ENCODE measurements at regions not wholly inside any gene's neighbourhood (a gene's known extent, or its start where the extent isn't known, plus 50 kb on each side); places are given as distances from the start of the nearest gene placed in this dataset.

- Histone ChIP-seq H3K9me3 (no peaks in the 10 kb centered on the region), H3K27ac (no peak overlapping the region), H3K36me3 (no peaks in the 10 kb centered on the region), H3K4me1 (no peaks in the 10 kb centered on the region), H3K27me3 (no peaks in the 10 kb centered on the region), H3K4me3 (replicated peaks in 1 of 3) (no peak overlapping the region)
- TF ChIP-seq, protein P1, sequence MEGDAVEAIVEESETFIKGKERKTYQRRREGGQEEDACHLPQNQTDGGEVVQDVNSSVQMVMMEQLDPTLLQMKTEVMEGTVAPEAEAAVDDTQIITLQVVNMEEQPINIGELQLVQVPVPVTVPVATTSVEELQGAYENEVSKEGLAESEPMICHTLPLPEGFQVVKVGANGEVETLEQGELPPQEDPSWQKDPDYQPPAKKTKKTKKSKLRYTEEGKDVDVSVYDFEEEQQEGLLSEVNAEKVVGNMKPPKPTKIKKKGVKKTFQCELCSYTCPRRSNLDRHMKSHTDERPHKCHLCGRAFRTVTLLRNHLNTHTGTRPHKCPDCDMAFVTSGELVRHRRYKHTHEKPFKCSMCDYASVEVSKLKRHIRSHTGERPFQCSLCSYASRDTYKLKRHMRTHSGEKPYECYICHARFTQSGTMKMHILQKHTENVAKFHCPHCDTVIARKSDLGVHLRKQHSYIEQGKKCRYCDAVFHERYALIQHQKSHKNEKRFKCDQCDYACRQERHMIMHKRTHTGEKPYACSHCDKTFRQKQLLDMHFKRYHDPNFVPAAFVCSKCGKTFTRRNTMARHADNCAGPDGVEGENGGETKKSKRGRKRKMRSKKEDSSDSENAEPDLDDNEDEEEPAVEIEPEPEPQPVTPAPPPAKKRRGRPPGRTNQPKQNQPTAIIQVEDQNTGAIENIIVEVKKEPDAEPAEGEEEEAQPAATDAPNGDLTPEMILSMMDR (IDR thresholded peaks at IDR 0.05): no peak
- no peak for TF ChIP-seq POLR2A (IDR thresholded peaks at IDR 0.05)
- intact Hi-C loops (cut with DNase I): no loop called here
- 83 to 84% methylated on average over 6 of the region's 6 CpGs for WGBS, 2 donors
- DNase-seq: no peak
Measured at GRCh38 chr5:159657771-159658170, 258.5 kb upstream of the ADRA1B start.

GRCh38 chr5:159658266-159658925, 257.9 kb upstream of the ADRA1B start:
- Histone ChIP-seq H3K9me3 (no peaks in the 10 kb centered on the region), H3K27me3 (no peaks in the 10 kb centered on the region), H3K4me1 (no peaks in the 10 kb centered on the region), H3K4me3 (replicated peaks in 1 of 3) (no peak overlapping the region), H3K27ac (no peak overlapping the region), H3K36me3 (no peaks in the 10 kb centered on the region)
- TF ChIP-seq POLR2A (IDR thresholded peaks at IDR 0.05): no peak
- TF ChIP-seq, protein P1 (IDR thresholded peaks at IDR 0.05): no peak
- 90 to 94% methylated on average over 10 of the region's 10 CpGs for WGBS, 2 donors
- no peak for DNase-seq
- intact Hi-C loops (cut with DNase I): no loop called here

- no peaks in the 10 kb centered on the region for H3K27me3 ChIP-seq
- intact Hi-C loops (cut with DNase I): no loop called here
- H3K4me1 ChIP-seq: no peaks in the 10 kb centered on the region
- no peaks in the 10 kb centered on the region for H3K9me3 ChIP-seq
- no peak overlapping the region for H3K4me3 ChIP-seq (replicated peaks in 1 of 3)
- 92 to 93% methylated on average over 2 of the region's 2 CpGs for WGBS, 2 donors
- no peak for DNase-seq
- no peaks in the 10 kb centered on the region for H3K36me3 ChIP-seq
- H3K27ac ChIP-seq: no peak overlapping the region
- TF ChIP-seq, protein P1 (IDR thresholded peaks at IDR 0.05): no peak
- no peak for TF ChIP-seq POLR2A (IDR thresholded peaks at IDR 0.05)
Measured at GRCh38 chr5:159660401-159660800, 255.9 kb upstream of the ADRA1B start.

DNA sequence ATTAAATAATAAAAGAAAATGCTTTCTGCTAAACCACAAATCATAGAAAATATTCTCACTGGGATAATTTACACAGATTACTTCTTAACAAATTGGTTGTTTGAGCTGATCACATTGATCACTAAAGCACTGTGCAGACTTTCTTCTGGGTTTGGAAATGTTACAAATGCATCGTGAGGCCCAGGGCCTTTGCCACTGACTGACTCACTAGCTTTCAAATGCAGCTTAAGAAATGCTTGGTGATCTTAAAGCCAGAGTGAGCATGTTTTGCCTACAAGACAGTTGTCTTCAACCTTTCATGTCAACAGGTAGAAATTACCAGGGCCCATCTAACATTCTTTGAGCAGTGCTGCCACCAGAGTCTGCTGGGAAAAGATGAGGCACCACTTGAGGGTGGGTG, 252.3 kb upstream of the ADRA1B start:
- no peak for DNase-seq
- TF ChIP-seq POLR2A (IDR thresholded peaks at IDR 0.05): no peak
- TF ChIP-seq, protein P1 (IDR thresholded peaks at IDR 0.05): no peak
- no peaks in the 10 kb centered on the region for H3K9me3 ChIP-seq
- H3K27me3 ChIP-seq: no peaks in the 10 kb centered on the region
- no peaks in the 10 kb centered on the region for H3K36me3 ChIP-seq
- intact Hi-C loops (cut with DNase I): no loop called here
- H3K4me3 ChIP-seq (replicated peaks in 1 of 3): no peak overlapping the region
- no peaks in the 10 kb centered on the region for H3K4me1 ChIP-seq
- no peak overlapping the region for H3K27ac ChIP-seq
- 79 to 82% methylated on average over 1 of the region's 1 CpG for WGBS, 2 donors

DNA sequence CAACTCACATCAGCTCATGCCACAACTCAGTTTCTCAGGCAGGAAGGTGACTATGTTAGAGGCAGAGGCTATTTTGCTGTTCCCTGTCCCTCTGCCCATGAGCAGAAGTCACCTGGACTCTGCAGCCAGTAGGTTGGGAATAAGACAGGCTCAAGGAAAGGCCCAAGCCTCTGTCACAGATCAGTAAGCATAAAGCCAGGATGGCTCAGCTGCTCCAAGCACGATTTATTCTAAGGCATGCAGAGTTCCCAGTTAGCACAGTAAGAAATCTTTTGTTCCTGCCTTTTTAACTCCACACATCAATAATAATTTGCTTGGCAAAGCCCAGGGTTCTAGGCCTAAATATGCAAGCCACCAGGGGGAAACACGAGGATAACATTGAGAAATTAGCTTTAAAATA, 249.0 kb upstream of the ADRA1B start:
- 38 to 39% methylated on average over 2 of the region's 2 CpGs for WGBS, 2 donors
- Histone ChIP-seq H3K9me3 (no peaks in the 10 kb centered on the region), H3K27me3 (no peaks in the 10 kb centered on the region), H3K4me1 (no peaks in the 10 kb centered on the region), H3K27ac (no peak overlapping the region), H3K36me3 (no peaks in the 10 kb centered on the region), H3K4me3 (replicated peaks in 1 of 3) (no peak overlapping the region)
- no peak for TF ChIP-seq POLR2A (IDR thresholded peaks at IDR 0.05)
- TF ChIP-seq, protein P1 (IDR thresholded peaks at IDR 0.05): no peak
- DNase-seq: peak; percentile 4 to 25
- intact Hi-C loops (cut with DNase I): no loop called here
